Ovary (tissue), 7 donors: ENCODE measurements at regions not wholly inside any gene's neighbourhood (a gene's known extent, or its start where the extent isn't known, plus 50 kb on each side); places are given as distances from the start of the nearest gene placed in this dataset.

Experiments used
- DNase-seq, 5 donors: peaks; one replicate each; pipeline ENCODE4 v3.0.0-alpha.2; 2019 to 2020
- H3K27ac ChIP-seq, 2 donors: fragments of 200-600 bp; one replicate each; pipeline versions ENCODE4 v1.5.1 to v1.8.0; 2019 to 2022
- H3K27me3 ChIP-seq: fragments of 200-600 bp; one replicate; pipeline ENCODE4 v1.8.0; 2022
- H3K36me3 ChIP-seq: fragments of 200-600 bp; sonication (generic); one replicate; pipeline ENCODE4 v1.5.1; 2019
- H3K4me1 ChIP-seq: one replicate; pipeline ENCODE4 v1.8.1; 2013; ENCODE audit warnings: mild to moderate bottlenecking, moderate library complexity; ENCODE audit not compliant: insufficient read depth
- H3K4me3 ChIP-seq: fragments of 200-600 bp; sonication (generic); one replicate; pipeline ENCODE4 v1.5.1; 2017
- H3K9me3 ChIP-seq, 2 donors: fragments of 200-600 bp in 1 of 2; sonication (generic) in 1 of 2; one replicate each; pipeline versions ENCODE4 v1.5.1 to v1.8.1; 2013 to 2019; ENCODE audit warnings: mild to moderate bottlenecking in 1 of 2, moderate library complexity in 1 of 2
- CTCF ChIP-seq, 3 donors: fragments of 450-650 bp in 2 of 3; fragments of 200-600 bp in 1 of 3; IDR thresholded peaks; one replicate each; pipeline versions ENCODE4 v1.5.1 to v1.8.0; 2016 to 2022; ENCODE audit warnings: antibody characterized with exemption in 3 of 3, mild to moderate bottlenecking in 1 of 3
- EP300 ChIP-seq: sonication (generic); formaldehyde crosslinking; IDR thresholded peaks from one replicate; pipeline ENCODE4 v1.6.1; 2017; ENCODE audit warnings: antibody characterized with exemption
- POLR2A ChIP-seq: fragments of 450-650 bp; IDR thresholded peaks from one replicate; pipeline ENCODE4 v1.6.1; 2017; ENCODE audit warnings: antibody characterized with exemption, mild to moderate bottlenecking, moderate library complexity
- WGBS, 3 donors: extraction: QIAGEN DNeasy Blood & Tissue Kit in 1 of 3; methylation state at CpG; one replicate each; pipeline versions ENCODE4 v1.1.5 to v1.1.7; 2013 to 2017; 5-methylcytosine and 5-hydroxymethylcytosine counted together
- intact Hi-C, 4 donors: fragments of 100-400 bp; cut with DNase I; formaldehyde crosslinking; loops; one replicate each; pipeline versions ENCODE4 v1.11.0 to v1.15.1; 2022 to 2023
- donor health status: DM: no; HTN: no; CAD: no; lungs with moderate emphysema.
- donor health status: DM: no; HTN: no; CAD: no.
- donor health status: Bipolar disorder and iron deficiency.
- donor health status: DM: no; HTN: no; CAD: no.
- donor health status: DM: yes; HTN: yes; CAD: no.

GRCh38 chr6:105817961-105818360, 268.2 kb upstream of the PRDM1 start:
- no peak overlapping the region for H3K4me3 ChIP-seq
- H3K27me3 ChIP-seq, result no peaks in the 10 kb centered on the region
- no peaks in the 10 kb centered on the region for H3K9me3 ChIP-seq
- H3K4me1 ChIP-seq, result no peaks in the 10 kb centered on the region
- H3K27ac ChIP-seq, result no peak overlapping the region
- intact Hi-C loops, result no loop called here
- DNase-seq, result no peak
- H3K36me3 ChIP-seq, result no peaks in the 10 kb centered on the region
- no peak for TF ChIP-seq EP300
- no peak for TF ChIP-seq CTCF (IDR thresholded peaks at IDR 0.05)
- no peak for TF ChIP-seq POLR2A
- 84 to 91% (median 89%) methylated on average over 6 of the region's 6 CpGs for WGBS, 3 donors

GRCh38 chr6:105817370-105817769, 268.8 kb upstream of the PRDM1 start:
- WGBS, 3 donors, result 75 to 82% (median 80%) methylated on average over 8 of the region's 8 CpGs
- H3K9me3 ChIP-seq, result no peaks in the 10 kb centered on the region
- no peaks in the 10 kb centered on the region for H3K36me3 ChIP-seq
- H3K4me1 ChIP-seq, result no peaks in the 10 kb centered on the region
- H3K27me3 ChIP-seq, result no peaks in the 10 kb centered on the region
- DNase-seq, result no peak
- no peak overlapping the region for H3K4me3 ChIP-seq
- H3K27ac ChIP-seq, result no peak overlapping the region
- TF ChIP-seq CTCF (IDR thresholded peaks at IDR 0.05), result no peak
- TF ChIP-seq EP300, result no peak
- TF ChIP-seq POLR2A, result no peak
- intact Hi-C loops, result no loop called here

- DNase-seq, result no peak
- Histone ChIP-seq H3K27ac (no peak overlapping the region), H3K4me3 (no peak overlapping the region), H3K36me3 (no peaks in the 10 kb centered on the region), H3K4me1 (no peaks in the 10 kb centered on the region), H3K27me3 (no peaks in the 10 kb centered on the region), H3K9me3 (no peaks in the 10 kb centered on the region)
- TF ChIP-seq EP300, result no peak
- TF ChIP-seq POLR2A, result no peak
- TF ChIP-seq CTCF (IDR thresholded peaks at IDR 0.05), result no peak
- intact Hi-C loops, result no loop called here
- 79 to 82% (median 81%) methylated on average over 4 of the region's 4 CpGs for WGBS, 3 donors
Measured at GRCh38 chr6:105816847-105817246, 269.3 kb upstream of the PRDM1 start.

GRCh38 chr6:105815661-105816555, 270.2 kb upstream of the PRDM1 start:
- Histone ChIP-seq H3K27me3 (no peaks in the 10 kb centered on the region), H3K4me1 (no peaks in the 10 kb centered on the region), H3K27ac (no peak overlapping the region), H3K4me3 (no peak overlapping the region), H3K9me3 (no peaks in the 10 kb centered on the region), H3K36me3 (no peaks in the 10 kb centered on the region)
- intact Hi-C loops, result no loop called here
- WGBS, 3 donors, result 83 to 88% (median 86%) methylated on average over 6 of the region's 6 CpGs
- TF ChIP-seq CTCF (IDR thresholded peaks at IDR 0.05) (no peak), EP300 (no peak), POLR2A (no peak)
- no peak for DNase-seq
